Midbrain (tissue), 1 donor: ENCODE measurements at regions not wholly inside any gene's neighbourhood (a gene's known extent, or its start where the extent isn't known, plus 50 kb on each side); places are given as distances from the start of the nearest gene placed in this dataset.
"Not testable (repeated sequence)": the region's sequence is repeated elsewhere in the genome, so short reads cannot be mapped to it uniquely, and the experiment has no call there.

Experiments
- DNase-seq: peaks from one replicate; lab custom pipeline; 2025; lab: John Stamatoyannopoulos, UW

GRCh38 chr1:194698908-194699318 lies 1512.5 kb upstream of the B3GALT2 start:
- DNase-seq, result no peak

- DNase-seq, result no peak
These were observed 1506.8 kb upstream of the B3GALT2 start for GRCh38 chr1:194693244-194693643.

- DNase-seq, result no peak
These were observed 1498.2 kb upstream of the B3GALT2 start for GRCh38 chr1:194684636-194685035.

- DNase-seq, result no peak
These were observed 1471.7 kb upstream of the B3GALT2 start for GRCh38 chr1:194658090-194658439.

GRCh38 chr1:194654956-194655355 lies 1468.5 kb upstream of the B3GALT2 start:
- no peak for DNase-seq

GRCh38 chr1:194653385-194653784 lies 1467.0 kb upstream of the B3GALT2 start:
- DNase-seq, result no peak

GRCh38 chr1:194647118-194647517 lies 1460.7 kb upstream of the B3GALT2 start:
- no peak for DNase-seq

- no peak for DNase-seq
These were observed 1458.1 kb upstream of the B3GALT2 start for GRCh38 chr1:194644528-194644927.

GRCh38 chr1:194640322-194640721 lies 1453.9 kb upstream of the B3GALT2 start:
- DNase-seq, result no peak

- DNase-seq, result no peak
These were observed 1442.6 kb upstream of the B3GALT2 start for GRCh38 chr1:194629011-194629410.

GRCh38 chr1:194624833-194625232 lies 1438.4 kb upstream of the B3GALT2 start:
- DNase-seq, result no peak

GRCh38 chr1:194618101-194618500 lies 1431.7 kb upstream of the B3GALT2 start:
- DNase-seq, result no peak

- not testable (repeated sequence) for DNase-seq
These were observed 1430.9 kb upstream of the B3GALT2 start for GRCh38 chr1:194617272-194617671.

GRCh38 chr1:194616835-194617234 lies 1430.4 kb upstream of the B3GALT2 start:
- DNase-seq, result no peak

- DNase-seq, result no peak
These were observed 1415.8 kb upstream of the B3GALT2 start for GRCh38 chr1:194602184-194602583.

GRCh38 chr1:194600716-194601115 lies 1414.3 kb upstream of the B3GALT2 start:
- DNase-seq, result no peak

GRCh38 chr1:194598098-194598497 lies 1411.7 kb upstream of the B3GALT2 start:
- DNase-seq, result peak; percentile 2

GRCh38 chr1:194586302-194586701 lies 1399.9 kb upstream of the B3GALT2 start:
- no peak for DNase-seq

GRCh38 chr1:194584052-194584451 lies 1397.6 kb upstream of the B3GALT2 start:
- no peak for DNase-seq

GRCh38 chr1:194570476-194570875 lies 1384.1 kb upstream of the B3GALT2 start:
- DNase-seq, result no peak

GRCh38 chr1:194568610-194569009 lies 1382.2 kb upstream of the B3GALT2 start:
- DNase-seq, result no peak

- DNase-seq, result no peak
These were observed 1361.7 kb upstream of the B3GALT2 start for GRCh38 chr1:194548071-194548470.

GRCh38 chr1:194544012-194544411 lies 1357.6 kb upstream of the B3GALT2 start:
- DNase-seq, result no peak

GRCh38 chr1:194538453-194538852 lies 1352.0 kb upstream of the B3GALT2 start:
- no peak for DNase-seq

- no peak for DNase-seq
These were observed 1351.1 kb upstream of the B3GALT2 start for GRCh38 chr1:194537521-194537920.
